ENCODE measurements at regions not wholly inside any gene's neighbourhood (a gene's known extent, or its start where the extent isn't known, plus 50 kb on each side); places are given as distances from the start of the nearest gene placed in this dataset.

GRCh38 chr4:179196511-179196910 lies 1754.3 kb upstream of the AGA start:
- no peak for TF ChIP-seq ZNF274 (IDR thresholded peaks at IDR 0.05; ENCODE audit: low read depth, low read length)
- no peak for TF ChIP-seq YY1 (IDR thresholded peaks at IDR 0.05; ENCODE audit: insufficient read depth, insufficient read length)

All from NT2/D1 (cell line).